GM12801 (cell line): ENCODE measurements at regions not wholly inside any gene's neighbourhood (a gene's known extent, or its start where the extent isn't known, plus 50 kb on each side); places are given as distances from the start of the nearest gene placed in this dataset.

ENCODE experiments used
- TF ChIP-seq, protein P1 (sequence below): IDR thresholded peaks from one replicate; pipeline ENCODE4 v1.5.1; 2011; ENCODE audit warnings: control low read depth; ENCODE audit not compliant: insufficient read length; ENCODE audit errors: extremely low read depth

DNA sequence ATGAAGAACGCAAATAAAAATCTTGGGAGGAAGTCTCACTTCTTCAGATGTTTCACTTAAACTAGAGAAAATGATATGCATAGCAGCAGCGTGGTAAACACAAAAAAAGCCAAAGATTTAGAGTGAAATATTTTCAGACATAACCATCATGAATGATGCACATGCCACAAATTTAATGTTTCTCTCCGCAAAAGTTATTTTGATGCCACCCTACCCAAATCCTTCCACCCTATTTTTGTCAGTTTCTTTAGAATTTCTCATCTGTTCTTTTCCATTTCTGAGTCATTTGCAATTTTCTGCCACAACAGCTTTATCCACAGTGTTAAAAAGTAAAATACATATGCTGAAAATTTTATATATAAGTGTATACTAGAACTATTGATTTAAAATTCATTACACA lies 1663.7 kb upstream of the ADGRL3 start:
- TF ChIP-seq, protein P1, sequence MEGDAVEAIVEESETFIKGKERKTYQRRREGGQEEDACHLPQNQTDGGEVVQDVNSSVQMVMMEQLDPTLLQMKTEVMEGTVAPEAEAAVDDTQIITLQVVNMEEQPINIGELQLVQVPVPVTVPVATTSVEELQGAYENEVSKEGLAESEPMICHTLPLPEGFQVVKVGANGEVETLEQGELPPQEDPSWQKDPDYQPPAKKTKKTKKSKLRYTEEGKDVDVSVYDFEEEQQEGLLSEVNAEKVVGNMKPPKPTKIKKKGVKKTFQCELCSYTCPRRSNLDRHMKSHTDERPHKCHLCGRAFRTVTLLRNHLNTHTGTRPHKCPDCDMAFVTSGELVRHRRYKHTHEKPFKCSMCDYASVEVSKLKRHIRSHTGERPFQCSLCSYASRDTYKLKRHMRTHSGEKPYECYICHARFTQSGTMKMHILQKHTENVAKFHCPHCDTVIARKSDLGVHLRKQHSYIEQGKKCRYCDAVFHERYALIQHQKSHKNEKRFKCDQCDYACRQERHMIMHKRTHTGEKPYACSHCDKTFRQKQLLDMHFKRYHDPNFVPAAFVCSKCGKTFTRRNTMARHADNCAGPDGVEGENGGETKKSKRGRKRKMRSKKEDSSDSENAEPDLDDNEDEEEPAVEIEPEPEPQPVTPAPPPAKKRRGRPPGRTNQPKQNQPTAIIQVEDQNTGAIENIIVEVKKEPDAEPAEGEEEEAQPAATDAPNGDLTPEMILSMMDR = no peak

DNA sequence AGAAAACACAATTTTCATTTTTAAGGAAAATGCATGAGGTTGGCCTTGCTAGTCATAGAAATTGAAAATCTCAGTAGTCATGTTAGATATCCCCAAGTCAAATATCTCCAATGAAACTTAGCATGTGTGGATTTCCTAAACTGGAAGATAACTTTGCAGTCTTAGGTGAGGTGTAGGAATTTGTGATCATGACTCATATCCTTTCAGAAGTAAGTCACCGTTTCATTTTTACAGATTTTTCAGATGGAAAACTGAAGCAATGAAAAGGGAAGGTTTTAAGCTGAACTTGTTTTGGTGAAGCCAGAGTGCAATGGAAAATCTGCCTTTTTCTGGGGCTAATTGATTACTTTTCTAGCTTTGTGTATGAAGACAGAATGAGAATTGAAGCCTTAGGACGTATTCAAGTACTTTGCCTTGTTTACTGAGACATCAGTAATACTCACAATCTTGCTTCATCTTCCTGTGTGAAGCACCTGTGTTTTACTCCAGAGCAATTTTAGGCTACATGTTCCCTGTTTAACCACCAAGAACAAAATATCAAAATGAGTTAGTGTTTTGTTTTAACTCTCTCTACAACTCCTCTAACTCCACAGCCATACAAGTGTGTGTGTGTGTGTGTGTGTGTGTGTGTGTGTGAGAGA lies 1662.8 kb upstream of the ADGRL3 start:
- TF ChIP-seq, protein P1 = no peak

DNA sequence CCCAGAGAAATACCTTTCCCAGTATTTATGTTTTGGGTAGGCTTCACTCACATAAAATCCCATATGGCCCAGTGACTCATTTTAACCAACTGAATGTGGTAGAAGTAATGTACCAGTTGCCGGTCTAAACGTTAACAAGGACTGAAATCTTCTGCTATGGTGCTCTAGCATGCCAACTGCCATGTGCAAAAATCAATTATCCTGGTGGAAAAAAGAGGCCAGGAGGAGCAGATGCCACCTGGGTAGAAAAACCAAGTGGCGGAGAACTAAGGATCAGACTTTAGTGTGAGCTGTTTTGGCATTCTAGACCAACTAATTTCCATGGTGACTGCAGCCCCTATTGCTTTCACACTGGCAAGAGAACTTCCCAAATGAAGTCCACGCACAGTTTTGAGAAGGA lies 1660.7 kb upstream of the ADGRL3 start:
- TF ChIP-seq, protein P1 = no peak

DNA sequence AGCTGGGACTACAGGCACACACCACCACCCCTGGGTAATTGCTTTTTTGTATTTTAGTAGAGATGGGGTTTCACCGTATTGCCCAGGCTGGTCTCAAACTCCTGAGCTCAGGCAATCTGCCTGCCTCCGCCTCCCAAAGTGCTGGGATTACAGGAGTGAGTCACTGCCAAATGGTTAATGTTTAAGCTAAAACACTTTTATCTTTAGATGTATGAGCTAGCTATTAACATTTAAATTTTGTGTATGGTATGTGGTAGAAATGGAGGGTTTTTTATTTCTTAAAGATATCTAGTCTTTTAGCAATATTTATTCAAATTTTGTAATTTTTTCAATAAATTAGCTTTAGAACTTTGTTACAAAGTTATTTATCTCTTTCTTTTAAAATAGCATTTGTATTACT lies 1659.8 kb upstream of the ADGRL3 start:
- TF ChIP-seq, protein P1 = no peak

DNA sequence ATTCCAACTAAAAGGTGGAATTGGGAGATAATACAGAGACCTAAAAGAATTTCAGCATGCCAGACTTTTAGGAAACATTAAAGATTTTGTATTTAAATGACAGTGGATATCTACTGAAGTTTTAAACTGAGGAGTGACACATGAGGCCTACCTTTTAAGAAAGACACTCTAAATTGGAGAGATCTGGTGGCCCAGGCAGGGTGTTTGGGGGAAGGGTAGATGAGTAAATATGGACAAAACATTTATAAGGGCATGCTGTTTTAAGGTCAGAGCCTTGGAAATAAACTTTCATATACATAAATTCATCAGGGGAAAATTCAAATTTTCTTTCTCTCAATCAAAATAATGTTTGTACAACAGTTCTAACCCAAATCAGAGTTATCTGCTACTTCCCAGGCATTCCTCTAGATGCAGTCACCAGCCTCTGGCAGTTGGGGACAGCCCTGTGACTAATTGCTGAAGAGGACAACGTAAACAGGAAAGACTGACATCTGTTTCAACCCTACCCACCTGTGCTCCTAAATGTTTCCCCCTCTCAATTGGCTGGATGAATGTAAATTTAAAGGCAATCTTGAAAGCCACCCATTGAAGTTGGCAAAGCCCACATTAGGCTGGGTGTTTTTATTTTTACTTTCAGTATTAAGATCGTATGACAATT lies 1646.9 kb upstream of the ADGRL3 start:
- TF ChIP-seq, protein P1 = no peak

DNA sequence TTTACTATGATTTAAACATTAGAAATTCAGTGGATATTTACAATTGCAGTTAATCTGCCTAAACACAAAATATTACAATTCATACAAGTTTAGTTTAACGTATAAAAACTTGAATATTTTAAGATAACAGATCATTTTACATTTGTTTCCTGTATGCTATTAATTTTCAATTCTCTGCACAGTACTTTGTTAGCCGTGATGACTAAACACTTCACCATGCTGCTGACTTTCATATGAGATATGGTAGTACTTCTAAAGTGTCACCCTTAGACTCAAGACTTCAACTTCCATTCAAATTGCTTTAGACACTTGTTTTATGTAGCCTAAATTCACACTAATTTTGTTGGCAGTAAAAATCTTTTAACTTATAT lies 1646.4 kb upstream of the ADGRL3 start:
- TF ChIP-seq, protein P1 = no peak

DNA sequence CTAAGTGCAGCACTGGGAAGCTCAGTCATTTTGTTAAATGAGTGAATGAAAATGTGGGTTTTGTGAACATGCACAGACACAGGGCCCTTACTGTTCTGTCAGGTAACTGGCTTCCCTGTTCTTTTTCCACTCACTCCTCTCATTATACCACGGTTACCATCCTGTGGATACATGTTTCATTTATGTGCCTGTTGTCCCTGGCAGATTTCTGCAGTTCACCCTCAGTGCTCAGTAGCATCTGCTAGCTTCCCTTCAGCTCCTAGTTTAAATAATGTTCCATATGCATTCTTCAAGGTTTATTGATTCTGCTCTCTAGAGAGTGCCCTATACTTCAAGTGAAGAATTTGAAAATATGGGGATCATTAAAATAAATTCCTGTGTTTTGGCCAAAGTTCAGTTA lies 1634.3 kb upstream of the ADGRL3 start:
- TF ChIP-seq, protein P1 = no peak
